Erythroblast (primary cell): ENCODE measurements at regions not wholly inside any gene's neighbourhood (a gene's known extent, or its start where the extent isn't known, plus 50 kb on each side); places are given as distances from the start of the nearest gene placed in this dataset.

Experiments used
- GATA1 ChIP-seq: IDR thresholded peaks from 2 replicates; pipeline ENCODE4 v1.6.1; 2011; ENCODE audit warnings: low read depth, mild to moderate bottlenecking, control low read depth, low read length, moderate library complexity
- POLR2A ChIP-seq: IDR thresholded peaks from 2 replicates; pipeline ENCODE4 v1.6.1; 2011; ENCODE audit warnings: mild to moderate bottlenecking, low read length

DNA sequence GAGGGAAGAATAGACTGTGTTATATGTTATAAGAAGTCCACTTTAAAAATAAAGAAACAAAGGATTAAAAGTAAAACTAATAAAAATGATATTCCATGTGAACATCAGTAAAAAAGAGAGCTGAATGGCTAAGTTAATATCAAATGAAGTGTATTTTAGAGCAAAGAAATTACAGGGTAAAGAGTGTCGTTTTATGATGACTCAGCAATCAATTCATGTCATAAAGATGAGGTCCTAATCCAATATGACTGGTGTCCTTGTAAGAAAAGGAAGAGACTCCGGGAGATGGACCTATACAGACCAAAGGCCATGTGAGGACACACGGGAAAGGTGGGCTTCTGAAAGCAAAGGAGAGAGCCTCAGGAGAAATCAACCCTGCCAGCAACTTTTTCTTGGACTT is 615.5 kb upstream of the KLHL29 start:
- TF ChIP-seq POLR2A (no peak), GATA1 (no peak)
